HG03571 (cell line): ENCODE measurements at regions not wholly inside any gene's neighbourhood (a gene's known extent, or its start where the extent isn't known, plus 50 kb on each side); places are given as distances from the start of the nearest gene placed in this dataset.
A peak's percentile ranks its signal among the peaks of the same experiment; 100 is the strongest.
"Not testable (repeated sequence)": the region's sequence is repeated elsewhere in the genome, so short reads cannot be mapped to it uniquely, and the experiment has no call there.

Experiments used
- ATAC-seq: cut with Tn5 transposase; IDR thresholded peaks from one replicate; pipeline ENCODE4 v1.9.1; 2021; ENCODE audit not compliant: unreplicated experiment

- ATAC-seq = no peak
Observed at GRCh38 chr3:110296885-110297284, 774.7 kb upstream of the NECTIN3 start.

- ATAC-seq = no peak
Observed at GRCh38 chr3:110301781-110302180, 769.8 kb upstream of the NECTIN3 start.

- no peak for ATAC-seq
Observed at GRCh38 chr3:110307065-110307809, 764.4 kb upstream of the NECTIN3 start.

GRCh38 chr3:110311541-110311940 lies 760.1 kb upstream of the NECTIN3 start:
- ATAC-seq = no peak

GRCh38 chr3:110314512-110315114 lies 757.0 kb upstream of the NECTIN3 start:
- ATAC-seq = peak; percentile 77

- no peak for ATAC-seq
Observed at GRCh38 chr3:110318108-110318507, 753.5 kb upstream of the NECTIN3 start.

- no peak for ATAC-seq
Observed at GRCh38 chr3:110323349-110323748, 748.3 kb upstream of the NECTIN3 start.

- ATAC-seq = no peak
Observed at GRCh38 chr3:110324171-110324705, 747.4 kb upstream of the NECTIN3 start.

GRCh38 chr3:110327870-110328269 lies 743.7 kb upstream of the NECTIN3 start:
- ATAC-seq = no peak

GRCh38 chr3:110331562-110331961 lies 740.1 kb upstream of the NECTIN3 start:
- ATAC-seq = not testable (repeated sequence)

GRCh38 chr3:110332629-110333028 lies 739.0 kb upstream of the NECTIN3 start:
- no peak for ATAC-seq

GRCh38 chr3:110341047-110341446 lies 730.6 kb upstream of the NECTIN3 start:
- ATAC-seq = no peak

GRCh38 chr3:110343376-110343775 lies 728.2 kb upstream of the NECTIN3 start:
- ATAC-seq = no peak

GRCh38 chr3:110343945-110344344 lies 727.7 kb upstream of the NECTIN3 start:
- ATAC-seq = peak; percentile 82

GRCh38 chr3:110344487-110344886 lies 727.1 kb upstream of the NECTIN3 start:
- no peak for ATAC-seq

- peak; percentile 56 for ATAC-seq
Observed at GRCh38 chr3:110344897-110345767, 726.5 kb upstream of the NECTIN3 start.

GRCh38 chr3:110349295-110349694 lies 722.3 kb upstream of the NECTIN3 start:
- no peak for ATAC-seq

GRCh38 chr3:110352841-110353604 lies 718.6 kb upstream of the NECTIN3 start:
- no peak for ATAC-seq

- ATAC-seq = no peak
Observed at GRCh38 chr3:110362751-110363150, 708.9 kb upstream of the NECTIN3 start.

GRCh38 chr3:110367289-110367688 lies 704.3 kb upstream of the NECTIN3 start:
- not testable (repeated sequence) for ATAC-seq
